ENCODE measurements at regions not wholly inside any gene's neighbourhood (a gene's known extent, or its start where the extent isn't known, plus 50 kb on each side); places are given as distances from the start of the nearest gene placed in this dataset.

DNA sequence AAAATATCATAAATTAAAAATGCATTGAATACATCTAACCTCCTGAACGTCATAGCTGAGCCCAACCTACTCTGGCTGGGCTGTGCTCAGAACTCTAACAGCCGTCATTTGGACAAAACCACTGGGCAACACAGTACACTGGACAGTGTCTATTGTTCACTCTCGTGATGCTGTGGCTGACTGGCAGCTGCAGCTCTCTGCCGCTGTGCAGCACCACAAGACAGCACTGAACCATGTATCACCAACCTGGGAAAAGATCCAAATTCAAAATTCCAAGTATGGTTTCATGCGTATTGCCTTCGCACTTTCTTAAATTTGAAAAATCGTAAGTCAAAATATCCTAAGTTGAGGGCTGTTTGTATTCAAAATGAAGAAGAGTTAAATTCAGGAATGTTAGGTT is 145.1 kb upstream of the CNTN4 start:
- DNase-seq (ENCODE audit: low read depth in 2 of 2): no peak

- DNase-seq (ENCODE audit: low read depth in 2 of 2): no peak
Measured at GRCh38 chr3:1954632-1955031, 144.0 kb upstream of the CNTN4 start.

DNA sequence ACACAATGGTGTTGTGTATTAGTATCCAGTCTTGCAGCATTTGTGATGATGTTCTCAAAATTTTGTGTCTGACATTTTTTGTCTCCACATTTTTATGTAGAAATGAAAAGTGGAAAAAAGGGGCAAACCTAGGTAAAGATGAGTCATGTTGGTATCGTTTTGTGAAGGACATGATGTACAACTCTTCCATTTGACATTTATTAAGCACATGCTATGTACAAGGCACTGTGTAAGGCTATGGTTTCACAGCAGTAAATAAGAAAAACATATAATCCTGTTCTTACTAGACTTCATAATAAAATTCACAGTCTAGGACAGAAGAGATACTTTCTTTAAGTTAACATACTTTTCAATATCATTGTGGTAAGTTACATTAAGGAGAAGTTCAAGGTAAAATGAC is 143.5 kb upstream of the CNTN4 start:
- no peak for DNase-seq (ENCODE audit: low read depth in 2 of 2)

DNA sequence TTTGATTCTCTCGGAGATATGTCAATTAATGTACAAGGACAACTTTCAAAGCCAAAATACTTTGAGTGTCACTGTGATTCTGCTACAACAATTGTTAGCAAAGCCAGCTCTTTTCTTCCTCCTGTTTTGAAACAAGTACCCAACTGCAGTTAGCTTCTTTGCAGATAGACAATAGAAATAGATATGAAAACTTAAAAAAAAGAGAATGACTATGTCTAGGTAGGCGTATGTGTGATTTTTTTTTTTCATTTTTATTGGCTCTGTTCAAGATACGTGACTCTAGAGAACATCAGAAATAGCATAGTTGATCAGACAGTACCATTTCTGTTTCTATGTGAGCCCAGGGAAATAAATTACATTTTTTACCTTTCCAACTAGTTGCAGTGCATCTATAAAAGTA is 142.9 kb upstream of the CNTN4 start:
- DNase-seq (ENCODE audit: low read depth in 2 of 2): no peak

DNA sequence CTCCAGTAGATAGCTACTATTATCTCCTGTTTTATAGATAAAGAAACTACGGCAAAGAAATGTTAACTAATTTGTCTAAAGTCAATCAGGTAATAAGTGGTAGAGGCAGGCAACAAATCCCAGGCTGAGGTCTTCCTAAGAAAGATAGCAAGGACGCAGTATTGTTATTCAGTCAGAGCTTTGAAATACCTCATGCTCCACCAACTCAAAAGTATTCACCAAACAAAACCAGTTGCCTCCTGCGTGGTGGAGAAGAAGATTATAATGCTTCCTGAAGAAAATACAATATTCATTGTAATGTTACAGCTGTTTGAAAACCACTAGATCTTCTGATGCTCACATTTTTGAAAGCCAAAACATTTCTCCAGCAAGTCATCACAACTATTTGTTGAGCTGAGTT is 138.2 kb upstream of the CNTN4 start:
- no peak for DNase-seq (ENCODE audit: low read depth in 2 of 2)

GRCh38 chr3:1962396-1963088 is 136.1 kb upstream of the CNTN4 start:
- no peak for DNase-seq (ENCODE audit: low read depth in 2 of 2)

DNA sequence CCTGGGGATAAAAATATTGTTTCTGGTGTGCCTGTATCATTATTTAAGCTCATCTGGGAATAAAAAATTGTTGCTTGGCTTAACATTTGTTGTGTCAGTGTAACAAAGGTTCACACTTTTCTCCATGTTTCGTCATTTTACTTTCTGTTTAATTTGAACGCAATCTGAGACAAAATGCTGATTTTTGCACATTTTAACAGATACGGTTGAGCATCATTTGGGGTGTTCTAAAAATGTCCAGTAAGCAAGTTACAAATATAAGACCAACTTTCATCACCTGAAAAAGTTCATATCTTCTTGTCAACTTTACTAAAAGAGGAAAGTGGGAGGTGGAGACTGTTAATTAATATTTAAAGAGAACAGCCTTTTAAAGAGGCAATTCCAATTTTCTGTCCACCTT is 134.8 kb upstream of the CNTN4 start:
- DNase-seq (ENCODE audit: low read depth in 2 of 2): no peak

- DNase-seq (ENCODE audit: low read depth in 2 of 2): no peak
Measured at GRCh38 chr3:1967525-1967924, 131.1 kb upstream of the CNTN4 start.

GRCh38 chr3:1969281-1969680 is 129.4 kb upstream of the CNTN4 start:
- DNase-seq (ENCODE audit: low read depth in 2 of 2): no peak

- DNase-seq (ENCODE audit: low read depth in 2 of 2): peak; percentile 88 to 90
Measured at GRCh38 chr3:1971780-1972179, 126.9 kb upstream of the CNTN4 start.

- DNase-seq (ENCODE audit: low read depth in 2 of 2): no peak
Measured at GRCh38 chr3:1979961-1980615, 118.6 kb upstream of the CNTN4 start.

DNA sequence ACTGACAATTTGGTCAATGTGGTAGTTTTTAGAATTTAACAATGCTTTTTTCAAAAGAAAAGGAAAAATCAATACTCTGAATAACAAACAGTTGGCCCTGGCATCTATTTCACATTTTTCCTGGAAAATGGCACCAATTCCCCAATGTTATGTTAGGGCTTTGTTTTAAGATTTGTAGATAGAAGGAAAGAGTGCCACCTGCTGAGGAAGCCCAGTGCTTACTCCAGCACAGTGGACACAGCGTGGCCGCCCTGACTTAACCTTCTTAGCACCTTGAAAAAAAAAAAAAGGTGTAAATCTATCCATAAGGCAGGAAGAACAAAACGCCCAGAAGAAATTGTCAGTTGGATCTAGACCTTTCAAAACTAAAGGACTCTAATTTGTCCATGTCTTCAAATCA is 110.7 kb upstream of the CNTN4 start:
- DNase-seq (ENCODE audit: low read depth in 2 of 2): peak in 1 of 2 experiments; percentile 8

GRCh38 chr3:1998739-1999138 is 99.9 kb upstream of the CNTN4 start:
- no peak for DNase-seq (ENCODE audit: low read depth in 2 of 2)

GRCh38 chr3:2001306-2002108 is 97.2 kb upstream of the CNTN4 start:
- no peak for DNase-seq (ENCODE audit: low read depth in 2 of 2)

- DNase-seq (ENCODE audit: low read depth in 2 of 2): no peak
Measured at GRCh38 chr3:2023959-2024358, 74.7 kb upstream of the CNTN4 start.

DNA sequence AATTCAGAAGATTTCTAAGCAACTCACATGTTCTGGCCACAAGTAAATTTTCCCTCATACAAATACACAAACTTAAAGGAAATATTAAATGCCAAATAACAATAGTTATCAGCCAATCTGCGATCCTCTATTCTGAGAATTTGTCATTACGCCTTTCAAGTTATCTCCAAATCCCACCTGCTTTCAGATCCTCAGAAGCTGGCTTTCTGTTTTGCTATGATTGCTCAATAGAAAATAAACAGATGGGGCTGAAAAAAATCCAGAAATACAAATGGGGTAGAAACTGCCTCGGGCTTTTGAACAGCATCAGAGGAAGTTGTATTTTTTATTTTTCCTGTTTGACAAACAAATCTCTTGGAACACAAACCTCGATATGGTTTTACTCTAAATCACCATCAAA is 74.0 kb upstream of the CNTN4 start:
- DNase-seq (ENCODE audit: low read depth in 2 of 2): no peak

- no peak for DNase-seq (ENCODE audit: low read depth in 2 of 2)
Measured at GRCh38 chr3:2029559-2029958, 69.1 kb upstream of the CNTN4 start.

DNA sequence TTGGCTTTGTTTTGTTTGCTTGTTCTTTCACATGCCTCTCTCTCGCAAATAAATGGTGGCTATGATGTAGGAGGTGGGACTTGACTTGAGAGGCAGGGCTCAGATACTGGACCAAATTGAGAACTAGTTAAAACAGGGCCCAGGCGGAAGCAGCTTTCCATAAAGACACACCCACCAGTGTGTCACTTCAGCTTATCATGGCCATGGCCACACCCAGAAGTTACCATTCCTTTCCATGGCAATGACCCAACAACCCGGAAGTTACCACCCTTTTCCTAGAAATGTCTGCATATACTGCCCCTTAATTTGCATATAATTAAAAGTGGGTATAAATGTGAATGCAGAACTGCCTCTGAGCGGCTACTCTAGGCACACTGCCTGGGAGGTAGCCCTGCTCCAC is 62.6 kb upstream of the CNTN4 start:
- DNase-seq (ENCODE audit: low read depth in 2 of 2): no peak

DNA sequence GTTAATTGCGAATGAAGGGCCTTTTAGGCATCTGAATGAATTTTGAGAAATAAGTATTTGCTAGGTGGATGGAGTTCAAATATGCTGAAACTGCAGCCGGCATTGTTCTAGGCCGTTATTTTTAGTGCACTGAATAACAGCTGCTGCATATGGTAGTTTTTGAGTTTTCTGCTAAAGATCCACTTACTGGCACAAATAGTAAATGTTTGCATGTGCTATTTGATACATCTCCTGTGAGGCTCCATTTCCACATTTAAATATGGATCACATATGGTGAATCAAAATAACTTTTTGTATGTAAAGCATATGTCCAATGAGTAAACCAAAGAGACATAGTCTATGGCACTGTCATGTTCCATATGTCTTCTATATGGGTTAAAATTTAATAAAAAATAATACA is 56.7 kb upstream of the CNTN4 start:
- no peak for DNase-seq (ENCODE audit: low read depth in 2 of 2)

All from fibroblast of skin of left biceps (primary cell).